Ascending aorta (tissue), 2 donors: ENCODE measurements at regions not wholly inside any gene's neighbourhood (a gene's known extent, or its start where the extent isn't known, plus 50 kb on each side); places are given as distances from the start of the nearest gene placed in this dataset.

Source experiments
- DNase-seq, 2 donors: peaks; one replicate each; pipeline ENCODE4 v3.0.0-alpha.2; 2019; ENCODE audit warnings: low spot score in 2 of 2
- H3K27ac ChIP-seq, 2 donors: fragments of 200-600 bp; sonication (generic); one replicate each; pipeline ENCODE4 v1.5.1; 2016 to 2017; ENCODE audit warnings: mild to moderate bottlenecking in 1 of 2
- H3K27me3 ChIP-seq: fragments of 200-600 bp; sonication (generic); one replicate; pipeline ENCODE4 v1.5.1; 2017
- H3K36me3 ChIP-seq, 2 donors: fragments of 200-600 bp; sonication (generic); one replicate each; pipeline ENCODE4 v1.5.1; 2016
- H3K4me1 ChIP-seq, 2 donors: fragments of 200-600 bp; sonication (generic); one replicate each; pipeline ENCODE4 v1.5.1; 2016 to 2017; ENCODE audit warnings: mild to moderate bottlenecking in 1 of 2
- H3K4me3 ChIP-seq, 2 donors: fragments of 200-600 bp; sonication (generic); one replicate each; pipeline ENCODE4 v1.5.1; 2016 to 2017; ENCODE audit warnings: mild to moderate bottlenecking in 1 of 2
- H3K9me3 ChIP-seq, 2 donors: fragments of 200-600 bp; sonication (generic); one replicate each; pipeline ENCODE4 v1.5.1; 2016
- CTCF ChIP-seq, 3 experiments: fragments of 200-600 bp in 2 of 3; fragments of 450-650 bp in 1 of 3; sonication (generic) in 2 of 3; IDR thresholded peaks; one replicate each; pipeline ENCODE4 v1.5.1; 2016 to 2019; ENCODE audit warnings: antibody characterized with exemption in 3 of 3, mild to moderate bottlenecking in 1 of 3, moderate library complexity in 1 of 3
- intact Hi-C: fragments of 100-400 bp; cut with DNase I; formaldehyde crosslinking; loops from one replicate; pipeline ENCODE4 v1.15.1; 2023

- no peak for TF ChIP-seq CTCF (IDR thresholded peaks at IDR 0.05)
- intact Hi-C loops, result no loop called here
- H3K9me3 ChIP-seq, result no peaks in the 10 kb centered on the region
- no peak for DNase-seq
- H3K4me3 ChIP-seq, result no peak overlapping the region
- no peaks in the 10 kb centered on the region for H3K4me1 ChIP-seq
- no peaks in the 10 kb centered on the region for H3K27me3 ChIP-seq
- H3K36me3 ChIP-seq, result no peaks in the 10 kb centered on the region
- H3K27ac ChIP-seq, result no peak overlapping the region
Measured at GRCh38 chr7:20016669-20017068, 200.5 kb downstream of the MACC1 start.

GRCh38 chr7:20013536-20013935, 203.6 kb downstream of the MACC1 start:
- Histone ChIP-seq H3K27ac (no peak overlapping the region), H3K9me3 (no peaks in the 10 kb centered on the region), H3K36me3 (no peaks in the 10 kb centered on the region), H3K4me3 (no peak overlapping the region), H3K27me3 (no peaks in the 10 kb centered on the region), H3K4me1 (no peaks in the 10 kb centered on the region)
- TF ChIP-seq CTCF (IDR thresholded peaks at IDR 0.05), result no peak
- intact Hi-C loops, result no loop called here
- DNase-seq, result no peak

GRCh38 chr7:20012100-20012499, 205.1 kb downstream of the MACC1 start:
- Histone ChIP-seq H3K4me3 (no peak overlapping the region), H3K4me1 (no peaks in the 10 kb centered on the region), H3K9me3 (no peaks in the 10 kb centered on the region), H3K27ac (no peak overlapping the region), H3K27me3 (no peaks in the 10 kb centered on the region), H3K36me3 (no peaks in the 10 kb centered on the region)
- intact Hi-C loops, result no loop called here
- no peak for DNase-seq
- no peak for TF ChIP-seq CTCF (IDR thresholded peaks at IDR 0.05)

- H3K4me3 ChIP-seq, result no peak overlapping the region
- no peak for DNase-seq
- H3K27me3 ChIP-seq, result no peaks in the 10 kb centered on the region
- intact Hi-C loops, result no loop called here
- H3K27ac ChIP-seq, result no peak overlapping the region
- no peaks in the 10 kb centered on the region for H3K36me3 ChIP-seq
- no peak for TF ChIP-seq CTCF (IDR thresholded peaks at IDR 0.05)
- no peaks in the 10 kb centered on the region for H3K4me1 ChIP-seq
- no peaks in the 10 kb centered on the region for H3K9me3 ChIP-seq
Measured at GRCh38 chr7:20010877-20011276, 206.3 kb downstream of the MACC1 start.

GRCh38 chr7:20007510-20007909, 209.7 kb downstream of the MACC1 start:
- TF ChIP-seq CTCF (IDR thresholded peaks at IDR 0.05), result no peak
- intact Hi-C loops, result no loop called here
- no peaks in the 10 kb centered on the region for H3K36me3 ChIP-seq
- no peak overlapping the region for H3K4me3 ChIP-seq
- no peaks in the 10 kb centered on the region for H3K9me3 ChIP-seq
- H3K27me3 ChIP-seq, result no peaks in the 10 kb centered on the region
- H3K4me1 ChIP-seq, result no peaks in the 10 kb centered on the region
- no peak overlapping the region for H3K27ac ChIP-seq
- DNase-seq, result no peak

- no peaks in the 10 kb centered on the region for H3K36me3 ChIP-seq
- no peak for TF ChIP-seq CTCF (IDR thresholded peaks at IDR 0.05)
- H3K9me3 ChIP-seq, result no peaks in the 10 kb centered on the region
- no peak overlapping the region for H3K27ac ChIP-seq
- intact Hi-C loops, result no loop called here
- no peaks in the 10 kb centered on the region for H3K4me1 ChIP-seq
- no peak overlapping the region for H3K4me3 ChIP-seq
- DNase-seq, result no peak
- no peaks in the 10 kb centered on the region for H3K27me3 ChIP-seq
Measured at GRCh38 chr7:20005081-20005480, 212.1 kb downstream of the MACC1 start.
